GM19025 (cell line): ENCODE measurements at regions not wholly inside any gene's neighbourhood (a gene's known extent, or its start where the extent isn't known, plus 50 kb on each side); places are given as distances from the start of the nearest gene placed in this dataset.

Source experiments
- ATAC-seq: cut with Tn5 transposase; IDR thresholded peaks from one replicate; pipeline ENCODE4 v1.9.1; 2021; ENCODE audit warnings: mild to moderate bottlenecking, low read depth, moderate library complexity; ENCODE audit not compliant: unreplicated experiment

- ATAC-seq = no peak
Measured at GRCh38 chr11:24289301-24289700, 207.6 kb upstream of the LUZP2 start.

GRCh38 chr11:24293964-24294363, 202.9 kb upstream of the LUZP2 start:
- ATAC-seq = no peak

GRCh38 chr11:24295360-24295759, 201.5 kb upstream of the LUZP2 start:
- ATAC-seq = no peak

GRCh38 chr11:24297461-24297860, 199.4 kb upstream of the LUZP2 start:
- no peak for ATAC-seq

DNA sequence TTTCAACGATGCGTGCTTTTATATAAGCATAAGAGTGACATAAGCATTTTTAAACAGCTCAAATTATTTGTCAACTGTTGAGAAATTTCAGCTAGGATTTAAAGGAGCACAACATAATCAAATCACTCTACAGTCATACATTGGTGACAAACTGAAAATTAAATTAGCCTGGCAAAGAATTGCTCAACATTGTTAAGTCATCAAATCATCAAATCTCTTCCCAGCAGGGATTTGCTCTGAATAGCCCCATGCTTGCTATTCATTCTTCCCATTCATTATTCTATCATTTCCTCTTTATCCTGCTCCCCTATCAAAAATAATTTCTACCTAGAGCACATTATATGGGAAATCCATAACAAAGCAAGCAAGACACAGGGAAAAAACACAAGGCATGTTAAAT, 198.7 kb upstream of the LUZP2 start:
- ATAC-seq = no peak

DNA sequence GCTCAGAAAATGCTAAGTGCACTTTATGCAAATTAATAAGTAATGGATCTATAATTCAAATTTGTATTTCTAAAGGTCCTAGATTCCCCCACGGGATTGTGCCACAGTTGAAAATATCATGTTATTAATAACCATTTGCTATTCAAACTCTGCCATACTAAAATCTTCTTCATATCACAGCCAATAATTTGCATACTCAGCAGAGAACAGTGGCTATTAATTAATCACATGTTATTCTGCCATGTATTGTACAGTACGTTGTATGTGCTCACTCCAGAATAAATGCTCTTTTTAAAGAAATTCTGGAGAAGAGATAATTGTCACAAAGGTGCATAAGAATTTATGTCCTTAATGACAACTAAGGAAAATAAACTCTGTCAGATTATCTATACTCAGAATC, 184.9 kb upstream of the LUZP2 start:
- ATAC-seq = no peak

DNA sequence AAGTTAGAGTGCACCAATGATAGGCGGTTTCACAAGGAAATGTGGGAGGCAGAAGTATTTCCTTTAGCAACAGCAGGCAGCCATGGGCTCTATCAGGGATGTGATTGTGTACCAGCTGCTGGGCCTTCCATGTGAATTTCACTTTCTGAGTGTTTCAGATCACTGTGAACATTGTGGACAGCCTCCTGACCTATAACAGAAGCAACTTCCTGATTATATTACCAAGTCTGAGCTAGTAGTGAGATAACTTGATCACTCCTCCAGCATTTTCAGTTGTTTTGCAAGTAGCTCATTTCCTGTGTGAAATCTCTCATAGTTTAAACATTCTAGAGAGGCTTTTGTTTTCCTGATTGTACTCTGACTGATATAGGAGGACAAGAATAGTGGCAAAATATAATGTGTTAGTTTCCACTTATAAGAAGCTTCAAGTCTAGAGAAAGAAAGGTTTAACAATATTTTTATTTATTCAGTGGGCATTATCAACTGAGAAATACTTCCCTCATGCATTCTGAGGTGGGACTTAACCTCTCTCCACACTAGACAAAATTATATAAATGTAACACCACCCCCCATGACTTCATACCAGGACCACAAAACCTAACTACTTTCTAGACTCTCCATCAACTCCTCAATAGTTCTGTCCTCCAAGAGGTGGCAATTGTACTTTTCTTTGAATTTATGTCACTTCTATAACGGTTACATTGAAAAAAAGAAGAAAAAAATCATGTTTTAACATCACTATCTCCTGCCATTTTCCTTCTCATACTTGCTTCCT, 184.2 kb upstream of the LUZP2 start:
- no peak for ATAC-seq

DNA sequence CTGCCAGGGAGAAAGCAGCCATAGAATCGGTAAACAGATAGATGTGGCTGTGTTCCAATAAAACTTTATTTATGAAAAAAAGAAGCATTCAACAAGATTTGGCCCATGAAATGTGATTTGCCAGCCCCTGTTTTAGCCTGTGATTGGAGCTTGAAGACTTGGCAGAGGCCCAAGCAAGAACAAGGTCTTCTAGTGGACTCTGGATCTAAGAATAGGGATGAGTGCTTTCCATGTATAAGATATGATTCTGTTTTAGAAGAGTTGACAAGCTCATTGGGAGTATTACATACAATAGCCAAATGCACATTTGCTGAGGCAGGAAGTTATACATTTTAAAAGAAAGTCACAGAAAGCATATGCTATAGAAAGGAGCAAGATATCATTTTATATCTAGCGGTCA, 175.6 kb upstream of the LUZP2 start:
- ATAC-seq = no peak

GRCh38 chr11:24324211-24324610, 172.6 kb upstream of the LUZP2 start:
- no peak for ATAC-seq

DNA sequence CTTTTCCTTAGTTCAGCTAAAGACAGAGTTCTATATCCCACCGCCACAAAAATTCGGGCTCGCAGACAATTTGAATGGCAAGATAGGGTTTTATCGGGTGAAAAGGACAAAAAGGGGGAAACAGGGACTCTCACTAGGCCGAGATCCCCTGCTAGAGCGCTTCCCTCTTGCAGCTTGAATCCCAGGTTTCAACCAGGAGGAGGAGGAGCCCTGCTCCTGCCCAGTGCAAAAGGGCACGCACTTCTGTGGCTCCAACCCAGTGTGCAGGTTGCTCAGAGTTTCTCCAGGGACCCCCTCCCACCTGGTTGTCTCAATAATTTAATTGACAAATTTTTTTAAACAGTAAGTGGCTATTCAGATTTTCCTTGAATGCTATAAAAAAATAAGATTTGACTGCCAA, 152.6 kb upstream of the LUZP2 start:
- no peak for ATAC-seq

DNA sequence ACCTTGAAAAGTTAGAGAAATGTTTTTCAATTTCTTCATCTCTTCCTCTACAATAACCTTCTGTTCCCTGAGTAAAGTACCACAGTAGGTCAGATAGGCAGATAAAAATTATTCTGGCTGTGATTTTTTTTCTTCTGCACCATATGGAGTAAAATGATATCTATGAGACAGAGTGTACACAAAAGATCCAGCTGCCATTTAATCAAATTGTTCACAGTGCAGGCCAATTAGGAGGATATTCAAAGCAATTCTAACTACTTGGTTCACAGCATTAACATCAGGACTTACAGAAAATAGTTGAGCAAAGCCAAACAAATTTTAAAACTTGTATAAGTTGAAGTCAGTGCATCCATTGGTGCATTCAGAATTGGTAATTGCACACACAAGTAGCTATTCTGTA, 147.9 kb upstream of the LUZP2 start:
- ATAC-seq = no peak

- ATAC-seq = no peak
Measured at GRCh38 chr11:24351179-24351578, 145.7 kb upstream of the LUZP2 start.

DNA sequence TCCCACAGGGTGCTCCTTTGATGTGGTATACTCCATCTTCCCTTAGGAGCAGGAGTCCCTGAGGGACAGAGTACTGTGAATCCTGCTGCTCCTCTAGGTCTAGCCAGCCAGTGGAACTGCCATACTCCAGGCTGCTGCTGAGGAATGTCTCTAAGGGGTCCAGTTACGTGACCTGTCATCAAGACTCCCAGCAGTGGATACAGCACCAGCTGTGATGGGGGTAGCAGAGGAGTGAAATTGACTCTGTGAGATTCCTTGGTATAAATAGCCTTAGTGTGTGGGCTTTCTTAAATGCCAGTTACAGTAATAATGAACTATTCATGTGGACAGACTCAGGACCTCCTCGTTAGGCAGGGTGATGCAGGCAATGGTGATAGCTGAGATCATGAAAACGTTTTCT, 140.4 kb upstream of the LUZP2 start:
- ATAC-seq = no peak

DNA sequence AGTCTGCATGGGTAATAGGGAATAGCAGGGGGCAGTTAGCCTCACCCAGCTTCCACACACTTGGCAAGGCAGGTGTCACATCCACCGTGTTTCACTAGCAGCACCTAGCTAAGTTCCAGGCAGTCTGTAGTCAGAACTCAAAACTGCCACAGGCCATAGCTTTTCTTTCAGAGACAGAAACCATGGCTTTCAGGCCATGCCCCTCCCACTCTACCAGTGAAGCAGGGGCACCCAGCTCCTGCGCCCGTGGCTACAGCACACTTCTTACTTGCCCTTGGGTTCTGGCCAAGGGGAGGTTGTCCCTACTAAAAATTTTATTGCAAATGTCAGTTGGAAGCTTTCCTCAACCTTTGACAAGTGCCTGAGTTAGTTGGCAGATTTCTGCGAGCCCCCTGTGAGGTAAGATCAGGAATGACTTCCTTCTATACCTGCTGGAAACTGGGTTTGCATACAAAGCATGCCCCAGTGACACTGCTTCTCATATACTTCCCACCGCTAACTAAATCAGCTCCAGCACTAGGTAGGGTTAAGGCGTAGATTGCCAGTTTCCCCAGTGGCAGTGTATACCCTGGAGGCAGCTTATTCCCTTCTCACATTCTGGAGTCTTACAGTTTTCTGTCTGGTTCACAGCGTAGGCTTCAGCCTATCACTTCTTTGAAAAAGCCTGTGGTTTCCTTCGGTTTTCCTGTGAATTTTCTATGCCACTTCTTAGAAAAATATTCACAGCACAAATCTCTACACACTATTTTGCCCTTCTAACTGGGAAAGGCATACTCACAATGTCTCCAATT, 139.0 kb upstream of the LUZP2 start:
- ATAC-seq = no peak

- ATAC-seq = no peak
Measured at GRCh38 chr11:24372491-24372890, 124.4 kb upstream of the LUZP2 start.

- no peak for ATAC-seq
Measured at GRCh38 chr11:24373516-24373915, 123.3 kb upstream of the LUZP2 start.

DNA sequence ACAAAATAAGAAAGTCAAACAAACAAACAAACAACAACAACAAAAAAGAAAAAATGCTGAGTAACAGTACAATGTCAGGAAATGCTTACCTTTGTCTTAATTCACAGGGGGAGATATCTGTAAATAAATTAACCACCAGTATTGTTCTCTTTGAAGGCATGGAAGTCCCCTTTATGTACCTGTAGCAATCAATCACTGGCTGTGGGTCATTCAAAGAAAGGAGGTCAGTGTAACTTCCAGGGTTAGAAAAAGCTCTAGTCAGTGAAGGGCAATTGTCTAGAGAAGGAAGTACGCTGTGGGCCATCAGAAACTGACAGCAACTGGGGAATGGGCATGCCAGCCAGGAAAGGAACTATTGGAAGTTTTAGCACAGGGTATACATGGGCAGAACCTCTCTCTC, 121.5 kb upstream of the LUZP2 start:
- ATAC-seq = no peak

GRCh38 chr11:24375931-24376330, 120.9 kb upstream of the LUZP2 start:
- no peak for ATAC-seq

- no peak for ATAC-seq
Measured at GRCh38 chr11:24383137-24383536, 113.7 kb upstream of the LUZP2 start.

DNA sequence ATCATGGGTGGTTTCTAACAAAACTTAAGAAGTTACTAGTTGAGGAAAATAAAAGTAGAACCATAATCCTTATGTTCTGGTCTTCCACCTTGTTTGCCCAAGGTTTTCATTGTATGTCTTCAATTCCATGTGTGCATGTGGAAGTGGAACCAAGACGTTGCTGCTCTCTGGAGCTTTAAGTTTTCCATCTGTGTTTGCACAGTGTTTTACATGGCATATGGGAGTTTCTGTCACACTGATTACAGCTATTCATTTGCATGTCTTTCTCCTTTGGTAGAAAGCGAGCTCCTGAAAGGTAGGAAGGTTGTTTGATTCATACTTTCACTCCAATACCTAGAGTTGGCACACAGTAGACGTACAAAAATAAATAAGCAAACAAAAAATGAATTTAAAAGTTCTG, 112.6 kb upstream of the LUZP2 start:
- no peak for ATAC-seq

DNA sequence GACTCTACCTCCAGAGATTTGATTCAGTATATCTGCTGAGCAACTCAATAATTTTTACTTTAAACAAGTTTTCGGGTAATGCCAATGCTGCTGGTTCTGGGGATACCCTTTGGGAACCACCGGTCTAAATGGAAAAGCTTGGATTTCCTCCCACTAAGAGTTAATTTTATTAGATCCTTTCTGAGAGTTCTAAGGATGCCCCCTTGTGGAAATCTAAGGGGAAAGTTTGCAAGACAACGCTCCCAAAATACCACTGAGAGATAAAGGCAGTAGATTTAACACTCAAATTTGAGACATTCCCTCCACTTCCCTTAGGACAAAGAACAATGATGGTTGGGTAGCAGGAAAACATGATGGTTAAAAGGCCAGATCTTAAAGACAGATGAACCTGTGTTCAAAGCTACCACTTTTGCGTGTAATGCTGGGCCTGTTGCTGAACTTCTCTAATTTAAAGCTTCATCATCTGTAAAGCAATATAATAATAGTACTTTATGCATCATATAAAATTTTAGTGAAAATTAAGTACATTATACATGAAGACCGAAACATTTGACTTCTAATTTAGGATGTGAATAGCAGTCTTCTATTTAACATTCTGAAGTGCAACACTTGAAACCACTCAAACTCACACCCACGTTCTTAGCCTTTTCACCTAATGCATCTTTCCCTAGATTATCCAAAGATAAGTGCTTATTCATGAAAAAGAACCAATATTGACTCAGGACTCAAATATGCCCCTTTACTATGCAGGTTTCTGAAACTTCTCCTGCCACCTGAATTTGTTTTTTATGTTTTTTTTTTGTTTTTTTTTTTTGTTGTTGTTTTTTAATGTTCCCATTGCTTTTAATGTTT, 110.1 kb upstream of the LUZP2 start:
- no peak for ATAC-seq
